DND-41 (cell line): ENCODE measurements at regions not wholly inside any gene's neighbourhood (a gene's known extent, or its start where the extent isn't known, plus 50 kb on each side); places are given as distances from the start of the nearest gene placed in this dataset.

ENCODE experiments used
- ATAC-seq: fragments of 200-7000 bp; cut with Tn5 transposase; 3 replicates; pipeline ENCODE4 v1.9.1; 2021; ENCODE audit warnings: low read depth; ENCODE audit not compliant: insufficient read depth
- DNase-seq: peaks from one replicate; pipeline ENCODE4 v3.0.0-alpha.2; 2020
- H2AFZ ChIP-seq: 2 replicates; pipeline ENCODE4 v1.6.0; 2012; ENCODE audit warnings: low read depth, low read length
- H3K27ac ChIP-seq: 2 replicates; pipeline ENCODE4 v1.5.1; 2012; ENCODE audit warnings: low read length, inconsistent platforms
- H3K27me3 ChIP-seq: fragments of 200-600 bp; sonication (generic); 2 replicates; pipeline ENCODE4 v1.6.0; 2012; ENCODE audit warnings: low read length, mild to moderate bottlenecking, inconsistent platforms; ENCODE audit not compliant: insufficient read depth, poor library complexity
- H3K36me3 ChIP-seq: 2 replicates; pipeline ENCODE4 v1.5.1; 2012; ENCODE audit warnings: low read length, inconsistent platforms; ENCODE audit not compliant: insufficient read depth
- H3K4me1 ChIP-seq: 2 replicates; pipeline ENCODE4 v1.5.1; 2012; ENCODE audit warnings: mild to moderate bottlenecking, low read length; ENCODE audit not compliant: insufficient read depth
- H3K4me2 ChIP-seq: 2 replicates; pipeline ENCODE4 v1.6.0; 2012; ENCODE audit warnings: mild to moderate bottlenecking, moderate library complexity, low read length, inconsistent platforms; ENCODE audit not compliant: insufficient read depth
- H3K4me3 ChIP-seq, 2 experiments: fragments of 200-600 bp in 1 of 2; shearing (Covaris generic) in 1 of 2; 2 replicates each; pipeline ENCODE4 v1.5.1; 2012 to 2016; ENCODE audit warnings: inconsistent platforms in 2 of 2, low read length in 2 of 2, mild to moderate bottlenecking in 2 of 2, low read depth in 1 of 2, moderate library complexity in 1 of 2
- H3K79me2 ChIP-seq: 2 replicates; pipeline ENCODE4 v1.6.0; 2012; ENCODE audit warnings: low read length, inconsistent platforms; ENCODE audit not compliant: insufficient read depth
- H3K9ac ChIP-seq: 2 replicates; pipeline ENCODE4 v1.6.0; 2012; ENCODE audit warnings: low read depth, mild to moderate bottlenecking, inconsistent platforms, low read length, moderate library complexity
- H3K9me3 ChIP-seq: 2 replicates; pipeline ENCODE4 v1.5.1; 2012; ENCODE audit warnings: low read length, moderate library complexity, mild to moderate bottlenecking, inconsistent platforms; ENCODE audit not compliant: insufficient read depth, severe bottlenecking
- H4K20me1 ChIP-seq: 2 replicates; pipeline ENCODE4 v1.6.0; 2012; ENCODE audit warnings: low read length; ENCODE audit not compliant: insufficient read depth
- CTCF ChIP-seq: IDR thresholded peaks from 2 replicates; pipeline ENCODE4 v1.5.1; 2012; ENCODE audit warnings: borderline replicate concordance, low read length, moderate library complexity, mild to moderate bottlenecking; ENCODE audit not compliant: poor library complexity, severe bottlenecking; ENCODE audit errors: extremely low read depth
- EZH2 ChIP-seq: IDR thresholded peaks from 3 replicates; pipeline ENCODE4 v1.6.1; 2012; ENCODE audit warnings: borderline replicate concordance, low read depth, mild to moderate bottlenecking, moderate library complexity, low read length, inconsistent platforms; ENCODE audit not compliant: severe bottlenecking

GRCh38 chr1:94646141-94646643, 104.6 kb upstream of the F3 start:
- TF ChIP-seq EZH2 (no peak), CTCF (no peak)
- H3K9ac ChIP-seq = no peak overlapping the region
- H3K27me3 ChIP-seq = no peaks in the 10 kb centered on the region
- no peak overlapping the region for H3K4me2 ChIP-seq
- DNase-seq (no peak), ATAC-seq (no peak)
- H3K9me3 ChIP-seq = no peaks in the 10 kb centered on the region
- H2AFZ ChIP-seq = no peak overlapping the region
- H3K79me2 ChIP-seq = no peaks in the 10 kb centered on the region
- H3K4me3 ChIP-seq = no peak overlapping the region
- H3K27ac ChIP-seq = no peak overlapping the region
- no peaks in the 10 kb centered on the region for H3K36me3 ChIP-seq
- H4K20me1 ChIP-seq = no peaks in the 10 kb centered on the region
- no peaks in the 10 kb centered on the region for H3K4me1 ChIP-seq

- Histone ChIP-seq H3K27me3 (no peaks in the 10 kb centered on the region), H3K4me3 (no peak overlapping the region), H4K20me1 (no peaks in the 10 kb centered on the region), H3K4me1 (no peaks in the 10 kb centered on the region), H3K4me2 (no peak overlapping the region), H3K27ac (no peak overlapping the region), H2AFZ (no peak overlapping the region), H3K36me3 (no peaks in the 10 kb centered on the region), H3K79me2 (no peaks in the 10 kb centered on the region), H3K9ac (no peak overlapping the region), H3K9me3 (no peaks in the 10 kb centered on the region)
- ATAC-seq = no peak
- no peak for TF ChIP-seq EZH2
- no peak for TF ChIP-seq CTCF
- DNase-seq = no peak
These were observed 102.8 kb upstream of the F3 start for GRCh38 chr1:94644352-94644751.

- no peak for TF ChIP-seq CTCF
- TF ChIP-seq EZH2 = no peak
- no peak for ATAC-seq
- no peak overlapping the region for H3K27ac ChIP-seq
These were observed 102.3 kb upstream of the F3 start for GRCh38 chr1:94643819-94644218.

More at GRCh38 chr1:94643819-94644218, 102.3 kb upstream of the F3 start:
- H3K4me3 ChIP-seq = no peak overlapping the region
- H4K20me1 ChIP-seq = no peaks in the 10 kb centered on the region
- H3K4me1 ChIP-seq = no peaks in the 10 kb centered on the region
- H3K36me3 ChIP-seq = no peaks in the 10 kb centered on the region
- no peak overlapping the region for H3K4me2 ChIP-seq
- no peak overlapping the region for H2AFZ ChIP-seq
- no peaks in the 10 kb centered on the region for H3K79me2 ChIP-seq
- H3K27me3 ChIP-seq = no peaks in the 10 kb centered on the region
- H3K9ac ChIP-seq = no peak overlapping the region
- H3K9me3 ChIP-seq = no peaks in the 10 kb centered on the region
- DNase-seq = no peak
